ENCODE measurements at regions not wholly inside any gene's neighbourhood (a gene's known extent, or its start where the extent isn't known, plus 50 kb on each side); places are given as distances from the start of the nearest gene placed in this dataset.
"Not testable (repeated sequence)": the region's sequence is repeated elsewhere in the genome, so short reads cannot be mapped to it uniquely, and the experiment has no call there.

- DNase-seq (ENCODE audit: low spot score) (no peak), ATAC-seq (ENCODE audit: low read depth) (no peak)
- H3K4me1 ChIP-seq (ENCODE audit: insufficient read depth, poor library complexity, severe bottlenecking) = peaks cover 26% of the 10 kb centered on the region
- TF ChIP-seq CTCF (IDR thresholded peaks at IDR 0.05; ENCODE audit: poor library complexity, severe bottlenecking) = no peak
- no peak overlapping the region for H3K27ac ChIP-seq (ENCODE audit: poor library complexity, severe bottlenecking)
- H3K27me3 ChIP-seq (ENCODE audit: insufficient read depth, poor library complexity, severe bottlenecking) = peaks cover 44% of the 10 kb centered on the region
- no peaks in the 10 kb centered on the region for H3K36me3 ChIP-seq (ENCODE audit: low read depth)
- H3K9me3 ChIP-seq (ENCODE audit: severe bottlenecking) = no peaks in the 10 kb centered on the region
- no peak overlapping the region for H3K4me3 ChIP-seq (ENCODE audit: severe bottlenecking)
Measured at GRCh38 chr12:62194031-62194430, 66.2 kb upstream of the USP15 start.

- no peak for TF ChIP-seq CTCF (IDR thresholded peaks at IDR 0.05; ENCODE audit: poor library complexity, severe bottlenecking)
- Histone ChIP-seq H3K27me3 (ENCODE audit: insufficient read depth, poor library complexity, severe bottlenecking) (peaks cover 38% of the 10 kb centered on the region), H3K36me3 (ENCODE audit: low read depth) (no peaks in the 10 kb centered on the region), H3K27ac (ENCODE audit: poor library complexity, severe bottlenecking) (no peak overlapping the region), H3K4me1 (ENCODE audit: insufficient read depth, poor library complexity, severe bottlenecking) (peaks cover 26% of the 10 kb centered on the region), H3K9me3 (ENCODE audit: severe bottlenecking) (no peaks in the 10 kb centered on the region), H3K4me3 (ENCODE audit: severe bottlenecking) (no peak overlapping the region)
- ATAC-seq (ENCODE audit: low read depth) (peak; percentile 58), DNase-seq (ENCODE audit: low spot score) (no peak)
Measured at GRCh38 chr12:62194616-62195015, 65.6 kb upstream of the USP15 start.

GRCh38 chr12:62196146-62196545 is 64.1 kb upstream of the USP15 start:
- TF ChIP-seq CTCF (IDR thresholded peaks at IDR 0.05; ENCODE audit: poor library complexity, severe bottlenecking) = no peak
- no peak for DNase-seq (ENCODE audit: low spot score)

GRCh38 chr12:62202861-62203260 is 57.3 kb upstream of the USP15 start:
- not testable (repeated sequence) for H3K36me3 ChIP-seq (ENCODE audit: low read depth); H3K9me3 ChIP-seq (ENCODE audit: severe bottlenecking); H3K27ac ChIP-seq (ENCODE audit: poor library complexity, severe bottlenecking); H3K27me3 ChIP-seq (ENCODE audit: insufficient read depth, poor library complexity, severe bottlenecking); ATAC-seq (ENCODE audit: low read depth); H3K4me1 ChIP-seq (ENCODE audit: insufficient read depth, poor library complexity, severe bottlenecking); H3K4me3 ChIP-seq (ENCODE audit: severe bottlenecking); DNase-seq (ENCODE audit: low spot score)

More at GRCh38 chr12:62196146-62196545, 64.1 kb upstream of the USP15 start:
- ATAC-seq (ENCODE audit: low read depth) = no peak
- Histone ChIP-seq H3K9me3 (ENCODE audit: severe bottlenecking) (peaks cover 2% of the 10 kb centered on the region), H3K4me1 (ENCODE audit: insufficient read depth, poor library complexity, severe bottlenecking) (peaks cover 26% of the 10 kb centered on the region), H3K4me3 (ENCODE audit: severe bottlenecking) (no peak overlapping the region), H3K36me3 (ENCODE audit: low read depth) (no peaks in the 10 kb centered on the region), H3K27ac (ENCODE audit: poor library complexity, severe bottlenecking) (no peak overlapping the region), H3K27me3 (ENCODE audit: insufficient read depth, poor library complexity, severe bottlenecking) (peaks cover 23% of the 10 kb centered on the region)

- Histone ChIP-seq H3K27ac (ENCODE audit: poor library complexity, severe bottlenecking) (no peak overlapping the region), H3K4me1 (ENCODE audit: insufficient read depth, poor library complexity, severe bottlenecking) (no peaks in the 10 kb centered on the region), H3K4me3 (ENCODE audit: severe bottlenecking) (no peak overlapping the region), H3K27me3 (ENCODE audit: insufficient read depth, poor library complexity, severe bottlenecking) (no peaks in the 10 kb centered on the region), H3K36me3 (ENCODE audit: low read depth) (no peaks in the 10 kb centered on the region), H3K9me3 (ENCODE audit: severe bottlenecking) (no peaks in the 10 kb centered on the region)
- DNase-seq (ENCODE audit: low spot score) = no peak
- TF ChIP-seq CTCF (IDR thresholded peaks at IDR 0.05; ENCODE audit: poor library complexity, severe bottlenecking) = no peak
- ATAC-seq (ENCODE audit: low read depth) = no peak
Measured at GRCh38 chr12:62205346-62205745, 54.9 kb upstream of the USP15 start.

All from RWPE2 (cell line).